HG03565 (cell line): ENCODE measurements at regions not wholly inside any gene's neighbourhood (a gene's known extent, or its start where the extent isn't known, plus 50 kb on each side); places are given as distances from the start of the nearest gene placed in this dataset.

Experiments
- ATAC-seq: cut with Tn5 transposase; IDR thresholded peaks from one replicate; pipeline ENCODE4 v1.9.1; 2021; ENCODE audit warnings: mild to moderate bottlenecking, moderate library complexity; ENCODE audit not compliant: unreplicated experiment

GRCh38 chr14:71648725-71649124, 283.5 kb upstream of the RGS6 start:
- ATAC-seq: no peak

GRCh38 chr14:71650187-71650755, 282.0 kb upstream of the RGS6 start:
- no peak for ATAC-seq

DNA sequence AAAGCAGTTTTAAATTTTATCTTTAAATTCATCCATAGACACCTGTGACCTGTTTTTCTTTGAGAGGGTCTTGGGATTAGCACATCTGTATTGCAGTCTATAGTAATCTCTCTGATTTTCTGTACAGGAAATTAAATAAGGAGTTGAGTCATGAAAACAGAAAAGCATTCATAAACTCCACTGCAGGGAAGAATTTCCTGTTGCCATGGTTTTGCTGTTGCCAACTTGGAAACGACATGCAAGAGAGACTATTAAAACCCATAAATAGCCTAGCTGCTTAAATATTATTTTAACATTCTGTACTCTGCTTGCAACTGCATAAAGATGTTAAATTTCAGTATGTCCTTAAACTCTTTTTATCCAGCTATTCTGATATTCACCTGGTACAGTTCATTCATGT, 281.0 kb upstream of the RGS6 start:
- ATAC-seq: no peak

DNA sequence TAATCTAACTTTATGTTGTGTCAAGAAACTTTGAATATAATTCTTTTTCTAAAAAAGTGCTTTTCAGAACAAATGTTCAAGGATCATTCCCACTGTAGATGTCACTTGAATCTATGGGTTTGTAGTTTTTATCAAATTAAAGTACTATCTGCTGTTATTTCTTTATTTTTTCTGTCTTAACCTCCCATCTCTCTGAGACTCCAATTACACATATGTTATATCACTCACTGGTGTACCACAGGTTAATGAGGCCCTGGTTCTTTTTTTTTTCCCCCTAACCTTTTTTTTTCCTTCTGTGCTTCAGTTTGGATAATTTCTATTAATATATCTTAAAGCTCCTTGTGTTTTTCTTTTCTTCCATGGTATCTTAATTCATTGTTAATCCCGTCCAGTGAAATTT, 279.9 kb upstream of the RGS6 start:
- no peak for ATAC-seq

GRCh38 chr14:71654810-71655209, 277.4 kb upstream of the RGS6 start:
- no peak for ATAC-seq

DNA sequence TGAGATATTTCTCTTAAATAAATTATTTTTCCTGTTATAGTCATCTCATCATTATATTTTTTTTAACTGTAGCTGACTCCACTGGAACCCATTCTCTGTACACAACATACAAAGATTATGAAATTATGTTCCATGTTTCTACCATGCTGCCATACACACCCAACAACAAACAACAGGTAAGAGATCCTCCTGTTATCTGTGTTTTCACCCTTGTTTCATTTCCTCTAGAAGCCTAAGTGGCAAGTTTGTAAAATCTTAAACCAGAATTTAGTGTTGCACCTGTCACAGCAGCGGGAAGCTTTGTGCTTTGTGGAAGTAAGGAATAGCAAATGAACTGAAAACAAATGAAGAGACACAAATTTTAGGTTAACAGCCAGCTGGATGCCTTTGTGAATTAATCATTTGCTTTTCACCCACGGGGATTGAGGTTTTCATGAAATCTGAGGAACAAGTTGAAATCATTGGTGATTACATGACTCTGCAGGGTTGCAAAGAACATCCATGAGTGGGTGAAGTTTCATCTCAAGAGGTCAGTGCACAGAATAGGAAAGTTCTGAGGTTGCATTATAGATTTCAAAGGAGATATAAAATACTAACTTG, 273.9 kb upstream of the RGS6 start:
- ATAC-seq: no peak

DNA sequence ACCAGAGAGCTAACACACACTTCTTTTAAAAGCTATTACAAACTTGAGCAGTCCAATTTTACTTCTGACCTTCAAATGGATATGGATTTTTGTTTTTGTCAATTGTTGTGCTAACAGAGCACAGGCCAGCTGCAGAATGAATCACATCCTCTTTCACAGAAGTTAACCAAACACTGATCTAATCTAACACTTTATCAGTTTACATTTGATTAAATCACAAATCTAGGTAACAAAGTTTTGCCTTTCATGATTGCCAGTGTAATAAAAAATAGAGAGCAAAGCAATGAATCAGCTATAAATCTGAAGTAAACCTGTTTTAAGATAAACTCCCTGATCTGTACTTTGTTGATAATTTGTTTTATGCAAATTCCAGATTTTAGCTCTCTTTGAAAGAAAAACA, 273.1 kb upstream of the RGS6 start:
- no peak for ATAC-seq

- ATAC-seq: no peak
Measured at GRCh38 chr14:71661441-71661840, 270.8 kb upstream of the RGS6 start.

GRCh38 chr14:71662291-71662790, 269.9 kb upstream of the RGS6 start:
- ATAC-seq: no peak

- ATAC-seq: no peak
Measured at GRCh38 chr14:71665157-71665556, 267.1 kb upstream of the RGS6 start.

GRCh38 chr14:71665781-71666180, 266.4 kb upstream of the RGS6 start:
- no peak for ATAC-seq

- ATAC-seq: no peak
Measured at GRCh38 chr14:71666571-71667145, 265.6 kb upstream of the RGS6 start.

DNA sequence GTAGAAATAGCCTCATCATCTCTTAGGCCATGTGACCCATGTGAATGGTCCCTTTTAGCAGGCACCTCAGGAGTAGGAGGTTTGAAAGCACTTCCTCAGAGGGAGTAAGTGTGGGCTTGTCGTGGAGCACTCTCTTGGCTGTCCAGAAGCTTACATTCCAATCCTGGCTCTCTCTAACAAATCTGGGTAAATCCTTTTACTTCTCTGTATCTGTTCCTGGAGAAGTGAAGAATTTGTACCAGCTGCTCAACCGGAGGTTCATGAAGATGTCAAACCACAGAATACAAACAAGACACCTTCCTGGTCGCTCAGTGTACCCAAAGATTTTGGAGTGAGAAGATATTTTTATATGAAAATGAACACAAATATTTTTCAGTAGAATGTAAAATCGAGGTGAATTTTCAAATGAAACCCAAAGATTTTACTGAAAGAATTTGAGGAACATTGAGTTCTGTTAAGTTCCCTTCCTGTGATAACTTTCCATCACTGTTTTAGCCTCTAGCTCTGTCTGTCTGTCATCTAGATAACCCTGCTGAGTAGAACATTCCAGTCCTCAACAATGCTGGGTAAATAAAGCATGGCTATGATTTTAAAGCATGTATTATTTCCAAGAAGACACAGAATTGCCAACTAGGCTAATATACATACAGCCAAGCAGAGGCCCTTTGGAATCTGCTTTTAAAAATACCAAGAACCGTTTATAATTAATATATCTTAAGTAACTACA, 263.9 kb upstream of the RGS6 start:
- ATAC-seq: no peak

GRCh38 chr14:71672596-71672995, 259.6 kb upstream of the RGS6 start:
- ATAC-seq: no peak

- no peak for ATAC-seq
Measured at GRCh38 chr14:71675126-71675899, 256.9 kb upstream of the RGS6 start.

DNA sequence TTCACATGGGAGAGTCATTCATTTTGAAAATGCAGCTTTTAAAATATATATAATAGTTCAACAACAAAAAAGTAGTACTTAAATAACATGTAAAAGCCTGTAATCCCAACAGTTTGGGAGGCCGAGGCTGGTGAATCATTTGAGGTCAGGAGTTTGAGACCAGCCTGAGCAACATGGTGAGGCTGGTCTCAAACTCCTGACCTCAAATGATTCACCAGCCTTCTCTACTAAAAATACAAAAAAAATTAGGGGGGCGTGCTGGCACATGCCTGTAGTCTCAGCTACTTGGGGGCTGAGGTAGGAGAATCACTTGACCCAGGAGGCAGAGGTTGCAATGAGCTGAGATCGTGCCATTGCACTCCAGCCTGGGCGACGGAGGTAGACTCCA, 256.3 kb upstream of the RGS6 start:
- no peak for ATAC-seq

GRCh38 chr14:71680736-71681387, 251.4 kb upstream of the RGS6 start:
- no peak for ATAC-seq

GRCh38 chr14:71682337-71682736, 249.9 kb upstream of the RGS6 start:
- ATAC-seq: no peak

DNA sequence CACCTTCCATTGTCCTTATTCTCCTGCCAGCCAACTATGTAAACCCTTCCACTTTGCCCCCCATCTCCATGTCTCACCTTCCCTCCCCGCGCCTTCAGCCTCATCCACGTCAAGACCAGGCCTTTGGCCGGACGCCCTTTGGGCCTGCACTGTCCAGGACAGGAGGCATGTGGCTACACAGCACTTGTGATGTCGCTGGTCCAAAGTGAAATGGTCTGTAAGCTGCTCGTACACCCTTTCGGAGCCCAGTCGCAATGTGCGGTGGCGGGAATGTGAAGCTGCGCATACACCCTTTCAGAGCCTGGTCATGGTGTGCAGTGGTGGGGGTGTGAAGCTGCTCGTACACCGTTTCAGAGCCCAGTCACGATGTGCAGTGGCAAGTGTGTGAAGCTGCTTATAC, 247.9 kb upstream of the RGS6 start:
- ATAC-seq: no peak

DNA sequence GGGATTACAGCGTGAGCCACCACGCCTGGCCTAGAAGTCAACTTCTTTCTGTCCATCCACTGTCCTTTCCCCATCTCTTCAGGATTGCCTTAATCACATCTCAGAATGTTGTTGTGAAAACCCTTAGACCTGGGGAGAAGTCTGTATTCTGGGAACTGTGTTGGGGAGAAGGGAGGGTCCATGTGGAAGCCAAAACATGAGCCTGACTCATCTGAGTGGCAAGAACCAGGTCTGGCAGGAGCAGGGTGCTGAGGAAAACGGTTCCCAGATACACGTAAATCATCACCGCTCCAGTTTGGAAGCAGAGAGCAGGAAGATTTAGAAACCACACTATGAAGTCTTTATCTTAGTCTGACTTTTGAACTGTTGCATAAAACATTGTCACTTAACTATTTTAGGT, 245.6 kb upstream of the RGS6 start:
- ATAC-seq: no peak
